Parathyroid adenoma (tissue), 2 donors: ENCODE measurements at regions not wholly inside any gene's neighbourhood (a gene's known extent, or its start where the extent isn't known, plus 50 kb on each side); places are given as distances from the start of the nearest gene placed in this dataset.

Experiments used
- H2AFZ ChIP-seq: fragments of 300-600 bp; sonication (generic); one replicate; pipeline ENCODE4 v1.7.0; 2017; ENCODE audit warnings: antibody characterized with exemption, mild to moderate bottlenecking
- H3K27ac ChIP-seq: fragments of 300-600 bp; sonication (generic); one replicate; pipeline ENCODE4 v1.7.0; 2017
- H3K27me3 ChIP-seq: fragments of 300-600 bp; sonication (generic); one replicate; pipeline ENCODE4 v1.7.0; 2017; ENCODE audit warnings: low read length; ENCODE audit not compliant: control insufficient read depth, insufficient read depth
- H3K36me3 ChIP-seq: fragments of 300-600 bp; sonication (generic); one replicate; pipeline ENCODE4 v1.7.0; 2017; ENCODE audit warnings: low read length; ENCODE audit not compliant: control insufficient read depth, insufficient read depth
- H3K4me1 ChIP-seq: fragments of 300-600 bp; sonication (generic); one replicate; pipeline ENCODE4 v1.7.0; 2017; ENCODE audit warnings: control low read depth
- H3K4me2 ChIP-seq: fragments of 300-600 bp; sonication (generic); one replicate; pipeline ENCODE4 v1.7.0; 2017; ENCODE audit warnings: low read length
- H3K4me3 ChIP-seq: fragments of 300-600 bp; sonication (generic); one replicate; pipeline ENCODE4 v1.7.0; 2017; ENCODE audit warnings: low read depth, low read length
- H3K79me2 ChIP-seq: fragments of 300-600 bp; sonication (generic); one replicate; pipeline ENCODE4 v1.7.0; 2017; ENCODE audit warnings: control low read depth
- H3K9ac ChIP-seq: fragments of 300-600 bp; sonication (generic); one replicate; pipeline ENCODE4 v1.7.0; 2017; ENCODE audit warnings: mild to moderate bottlenecking
- H3K9me3 ChIP-seq: fragments of 300-600 bp; sonication (generic); one replicate; pipeline ENCODE4 v1.7.0; 2017; ENCODE audit warnings: low read length; ENCODE audit not compliant: control insufficient read depth
- TF ChIP-seq, protein P1 (sequence below): fragments of 300-600 bp; sonication (generic); IDR thresholded peaks from one replicate; pipeline ENCODE4 v1.7.0; 2017; ENCODE audit warnings: antibody characterized with exemption, mild to moderate bottlenecking
- donor health status: primary hyperparathyroidism.

DNA sequence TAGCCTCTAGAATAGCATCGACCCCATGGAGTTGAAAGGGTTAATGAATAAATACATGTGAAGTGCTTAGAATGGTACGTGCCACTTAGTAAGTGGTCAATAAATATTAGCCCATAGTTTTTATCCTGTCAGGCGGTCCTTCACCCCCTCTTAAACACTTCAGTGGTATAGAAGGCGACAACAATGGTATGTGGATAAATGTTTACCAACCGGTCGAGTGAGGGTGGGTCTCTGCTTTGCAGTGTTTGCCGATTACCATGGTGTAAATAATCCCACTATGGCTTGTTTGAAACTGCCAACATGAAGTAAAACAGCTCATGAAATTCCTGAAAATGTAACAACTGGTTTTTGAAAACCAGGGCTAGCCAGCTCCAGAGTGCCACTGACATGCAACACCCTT lies 541.2 kb downstream of the BUD13 start:
- TF ChIP-seq, protein P1, sequence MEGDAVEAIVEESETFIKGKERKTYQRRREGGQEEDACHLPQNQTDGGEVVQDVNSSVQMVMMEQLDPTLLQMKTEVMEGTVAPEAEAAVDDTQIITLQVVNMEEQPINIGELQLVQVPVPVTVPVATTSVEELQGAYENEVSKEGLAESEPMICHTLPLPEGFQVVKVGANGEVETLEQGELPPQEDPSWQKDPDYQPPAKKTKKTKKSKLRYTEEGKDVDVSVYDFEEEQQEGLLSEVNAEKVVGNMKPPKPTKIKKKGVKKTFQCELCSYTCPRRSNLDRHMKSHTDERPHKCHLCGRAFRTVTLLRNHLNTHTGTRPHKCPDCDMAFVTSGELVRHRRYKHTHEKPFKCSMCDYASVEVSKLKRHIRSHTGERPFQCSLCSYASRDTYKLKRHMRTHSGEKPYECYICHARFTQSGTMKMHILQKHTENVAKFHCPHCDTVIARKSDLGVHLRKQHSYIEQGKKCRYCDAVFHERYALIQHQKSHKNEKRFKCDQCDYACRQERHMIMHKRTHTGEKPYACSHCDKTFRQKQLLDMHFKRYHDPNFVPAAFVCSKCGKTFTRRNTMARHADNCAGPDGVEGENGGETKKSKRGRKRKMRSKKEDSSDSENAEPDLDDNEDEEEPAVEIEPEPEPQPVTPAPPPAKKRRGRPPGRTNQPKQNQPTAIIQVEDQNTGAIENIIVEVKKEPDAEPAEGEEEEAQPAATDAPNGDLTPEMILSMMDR: no peak
- Histone ChIP-seq H3K36me3 (no peaks in the 10 kb centered on the region), H3K27ac (no peak overlapping the region), H3K4me1 (no peaks in the 10 kb centered on the region), H3K79me2 (no peaks in the 10 kb centered on the region), H2AFZ (no peak overlapping the region), H3K9ac (no peak overlapping the region), H3K27me3 (no peaks in the 10 kb centered on the region), H3K4me2 (no peak overlapping the region), H3K4me3 (no peak overlapping the region), H3K9me3 (no peaks in the 10 kb centered on the region)

- no peak overlapping the region for H2AFZ ChIP-seq
- H3K27ac ChIP-seq: no peak overlapping the region
- no peaks in the 10 kb centered on the region for H3K27me3 ChIP-seq
- no peaks in the 10 kb centered on the region for H3K36me3 ChIP-seq
- no peaks in the 10 kb centered on the region for H3K4me1 ChIP-seq
- no peak overlapping the region for H3K9ac ChIP-seq
- H3K4me2 ChIP-seq: no peak overlapping the region
- no peaks in the 10 kb centered on the region for H3K79me2 ChIP-seq
- H3K4me3 ChIP-seq: no peak overlapping the region
- TF ChIP-seq, protein P1: no peak
- H3K9me3 ChIP-seq: no peaks in the 10 kb centered on the region
These were observed 542.3 kb downstream of the BUD13 start for GRCh38 chr11:116230438-116230837.

- Histone ChIP-seq H3K9me3 (no peaks in the 10 kb centered on the region), H2AFZ (no peak overlapping the region), H3K4me2 (no peak overlapping the region), H3K9ac (no peak overlapping the region), H3K36me3 (no peaks in the 10 kb centered on the region), H3K27ac (no peak overlapping the region), H3K4me3 (no peak overlapping the region), H3K79me2 (no peaks in the 10 kb centered on the region), H3K4me1 (no peaks in the 10 kb centered on the region), H3K27me3 (no peaks in the 10 kb centered on the region)
- TF ChIP-seq, protein P1: no peak
These were observed 543.4 kb downstream of the BUD13 start for GRCh38 chr11:116229236-116229970.

DNA sequence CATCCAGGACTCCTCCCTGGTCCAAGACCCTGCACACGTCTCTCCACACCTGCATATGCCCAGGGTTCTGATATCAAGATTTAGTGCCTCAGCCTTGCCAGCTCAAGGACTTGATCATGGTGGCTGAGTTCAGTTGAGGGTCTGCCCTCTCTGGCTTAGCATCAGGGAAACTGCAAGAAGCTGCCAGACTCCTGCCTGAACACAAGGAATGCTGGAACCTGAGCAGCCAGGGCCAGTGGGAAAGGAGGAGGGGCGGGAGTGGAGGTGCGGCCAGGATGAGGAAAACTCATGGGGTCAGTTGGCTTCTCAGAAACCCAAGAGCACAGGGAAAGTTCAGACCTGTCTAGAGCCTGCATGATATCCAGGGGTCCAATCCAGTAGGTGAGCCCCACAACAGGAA lies 546.1 kb downstream of the BUD13 start:
- H3K9me3 ChIP-seq: no peaks in the 10 kb centered on the region

More for the DNA sequence above, 546.1 kb downstream of the BUD13 start:
- TF ChIP-seq, protein P1: no peak
- no peaks in the 10 kb centered on the region for H3K36me3 ChIP-seq
- no peak overlapping the region for H2AFZ ChIP-seq
- H3K27ac ChIP-seq: no peak overlapping the region
- H3K27me3 ChIP-seq: no peaks in the 10 kb centered on the region
- H3K79me2 ChIP-seq: no peaks in the 10 kb centered on the region
- H3K4me1 ChIP-seq: no peaks in the 10 kb centered on the region
- no peak overlapping the region for H3K9ac ChIP-seq
- H3K4me3 ChIP-seq: no peak overlapping the region
- H3K4me2 ChIP-seq: no peak overlapping the region
